HPDE6-E6E7 (cell line): ENCODE measurements at regions not wholly inside any gene's neighbourhood (a gene's known extent, or its start where the extent isn't known, plus 50 kb on each side); places are given as distances from the start of the nearest gene placed in this dataset.

Experiments used
- DNase-seq: peaks from one replicate; pipeline ENCODE4 v3.0.0; 2011; ENCODE audit warnings: missing footprints; ENCODE audit errors: extremely low spot score

- no peak for DNase-seq
Measured at GRCh38 chr12:62116986-62117385, 143.2 kb upstream of the USP15 start.

- peak; percentile 23 for DNase-seq
Measured at GRCh38 chr12:62123721-62124203, 136.4 kb upstream of the USP15 start.

DNA sequence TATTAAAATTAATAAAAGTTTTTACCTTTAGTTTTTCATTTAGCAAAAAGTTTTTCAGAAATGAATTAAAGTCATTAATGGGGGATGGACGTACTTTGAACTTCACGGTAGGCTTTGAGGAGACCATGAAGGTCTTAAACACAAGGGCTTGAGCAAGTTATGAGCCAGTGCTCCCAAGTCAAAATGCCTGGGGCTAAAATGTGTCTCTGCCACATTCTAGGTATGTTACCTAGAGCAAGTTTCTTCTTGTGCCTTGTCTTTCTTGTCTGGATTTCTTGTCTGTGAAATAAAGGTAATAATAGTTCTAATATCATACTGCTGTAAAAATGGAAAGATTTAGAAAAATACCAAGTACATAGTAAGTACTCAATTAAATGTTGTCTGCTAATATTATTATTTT, 132.7 kb upstream of the USP15 start:
- DNase-seq = no peak

DNA sequence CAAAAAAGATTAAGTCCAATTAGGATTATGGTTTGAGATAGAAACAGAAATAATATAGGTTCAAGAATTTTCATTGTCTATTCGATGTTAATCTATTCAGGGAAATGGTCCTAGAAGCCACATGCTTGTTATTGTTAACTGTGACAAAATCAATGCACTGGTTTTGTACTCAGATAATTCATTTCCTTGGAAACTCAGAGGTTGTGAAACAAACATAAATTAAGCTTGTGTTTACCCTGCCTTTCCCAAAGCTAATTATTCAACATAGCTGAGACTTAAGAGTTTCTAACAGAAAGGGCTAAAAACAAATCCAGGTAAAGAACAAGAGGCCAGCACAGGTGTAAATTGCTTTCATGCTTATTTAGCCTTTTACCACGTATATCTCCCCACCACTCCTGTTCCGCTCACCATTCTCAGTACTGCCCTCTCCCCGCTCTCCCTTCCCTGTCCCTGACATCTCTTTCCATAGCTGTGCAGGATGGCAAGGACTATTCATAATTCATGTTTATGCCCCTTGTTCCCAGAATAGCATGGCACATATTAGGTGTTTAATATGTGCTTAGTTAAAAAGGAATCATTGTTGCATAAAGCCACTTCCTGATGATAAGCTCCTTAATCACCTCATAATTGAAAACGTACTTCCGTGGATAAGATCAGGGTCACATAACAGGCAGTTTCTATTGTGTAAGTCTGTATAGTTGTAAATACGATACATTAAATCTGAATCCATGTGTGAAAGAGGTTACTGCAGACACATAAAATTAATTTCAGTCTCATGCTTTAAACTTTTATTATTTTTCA, 131.8 kb upstream of the USP15 start:
- no peak for DNase-seq

DNA sequence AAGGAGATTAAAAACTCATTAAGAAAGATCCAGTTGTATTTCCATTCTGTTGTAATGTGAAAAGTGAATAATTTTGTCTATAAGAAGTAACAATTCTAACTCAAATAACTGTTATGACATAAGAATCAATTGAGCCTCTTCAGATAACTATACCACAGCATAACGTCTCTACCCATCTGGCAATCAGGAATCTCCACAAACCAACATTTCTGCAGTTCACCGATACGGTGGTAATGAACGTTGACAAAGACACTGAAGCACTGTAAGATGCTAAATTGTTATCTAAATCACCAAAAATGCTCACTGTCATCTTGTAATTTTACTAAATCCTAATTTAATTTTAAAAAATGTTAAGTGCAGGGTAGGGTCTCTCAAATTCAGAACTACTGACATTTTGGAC, 130.9 kb upstream of the USP15 start:
- no peak for DNase-seq

DNA sequence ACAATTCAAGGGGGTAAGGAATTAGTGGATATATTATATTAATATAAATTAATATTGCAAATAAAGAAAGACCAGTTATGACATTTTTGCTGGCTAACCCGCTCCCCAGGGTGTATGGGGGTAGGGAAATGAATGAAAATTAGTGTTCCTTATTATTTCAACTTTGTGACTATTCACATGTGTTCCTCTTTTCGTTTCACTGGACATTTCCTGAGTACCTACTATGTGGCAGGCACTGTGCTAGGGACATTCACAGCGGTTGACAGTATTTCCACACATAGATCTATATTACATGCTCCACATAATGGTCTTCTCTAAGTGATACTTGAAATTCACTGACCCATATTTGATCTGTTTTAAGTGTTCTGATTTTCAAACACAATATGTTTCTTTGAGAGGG, 129.8 kb upstream of the USP15 start:
- DNase-seq = no peak

GRCh38 chr12:62130834-62131552, 129.2 kb upstream of the USP15 start:
- no peak for DNase-seq

- no peak for DNase-seq
Measured at GRCh38 chr12:62133440-62133839, 126.8 kb upstream of the USP15 start.

GRCh38 chr12:62135553-62136200, 124.5 kb upstream of the USP15 start:
- no peak for DNase-seq

DNA sequence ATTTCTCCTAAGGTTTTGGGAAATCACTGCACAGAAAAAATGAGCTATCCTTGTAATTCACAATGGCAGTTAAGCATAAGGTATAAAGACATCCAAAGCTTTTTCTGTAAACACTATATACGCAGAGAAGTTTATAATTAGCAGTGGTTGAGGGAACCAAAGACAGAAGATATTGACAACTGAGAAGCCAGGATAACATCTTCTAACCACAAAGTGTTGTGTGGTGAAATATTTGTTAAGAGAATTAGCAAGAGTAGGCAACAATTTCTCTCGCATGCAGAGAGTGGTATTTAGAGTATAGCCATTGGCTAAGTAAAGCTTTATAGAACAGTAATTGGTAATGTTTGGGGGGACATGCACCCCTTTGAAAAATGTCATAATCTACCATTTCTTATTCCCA, 123.7 kb upstream of the USP15 start:
- DNase-seq = no peak

- no peak for DNase-seq
Measured at GRCh38 chr12:62138527-62138926, 121.7 kb upstream of the USP15 start.

GRCh38 chr12:62146318-62146717, 113.9 kb upstream of the USP15 start:
- DNase-seq = no peak

- no peak for DNase-seq
Measured at GRCh38 chr12:62158013-62158412, 102.2 kb upstream of the USP15 start.

GRCh38 chr12:62158461-62159360, 101.5 kb upstream of the USP15 start:
- DNase-seq = no peak

DNA sequence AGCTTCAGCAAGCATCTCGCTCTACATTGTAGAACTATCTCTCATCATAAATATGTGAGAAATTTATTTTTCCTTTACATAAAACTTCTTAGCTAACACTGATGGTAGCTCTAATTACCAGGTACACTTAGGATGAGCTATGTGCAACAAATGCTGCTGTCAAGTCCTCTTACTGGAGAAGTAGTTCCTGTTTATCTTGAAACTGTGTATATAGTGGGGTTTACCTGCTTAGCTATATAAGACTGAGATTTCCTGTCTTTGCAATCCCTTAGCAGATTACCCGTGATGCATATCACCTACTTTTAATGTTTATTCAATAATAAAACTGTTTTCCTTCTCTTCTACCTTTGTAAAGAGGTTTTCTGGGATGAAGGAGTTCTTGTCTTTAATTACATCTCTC, 98.0 kb upstream of the USP15 start:
- DNase-seq = no peak

- DNase-seq = no peak
Measured at GRCh38 chr12:62163368-62163767, 96.8 kb upstream of the USP15 start.

DNA sequence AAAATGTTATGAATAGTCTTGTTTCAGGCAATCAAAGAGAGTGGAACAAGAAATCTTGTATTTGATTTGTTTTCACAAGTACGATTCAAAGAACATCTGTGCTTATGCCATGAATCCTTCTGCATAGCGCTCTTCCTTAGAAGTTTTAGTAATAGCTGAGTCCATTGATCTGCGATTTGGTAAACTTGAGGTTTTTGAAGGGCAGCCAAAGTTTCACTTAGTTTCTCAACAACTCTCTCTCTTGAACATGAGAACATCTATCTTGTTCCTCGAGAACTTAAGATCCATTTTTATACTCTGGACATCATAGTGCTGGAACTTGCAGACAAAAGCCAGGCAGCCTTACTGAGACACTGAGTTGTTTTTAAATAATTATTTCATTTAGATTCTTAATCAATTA, 96.2 kb upstream of the USP15 start:
- DNase-seq = no peak

- DNase-seq = no peak
Measured at GRCh38 chr12:62166525-62166924, 93.7 kb upstream of the USP15 start.

- no peak for DNase-seq
Measured at GRCh38 chr12:62168411-62168810, 91.8 kb upstream of the USP15 start.

GRCh38 chr12:62170241-62170640, 90.0 kb upstream of the USP15 start:
- DNase-seq = no peak

GRCh38 chr12:62190689-62191490, 69.3 kb upstream of the USP15 start:
- DNase-seq = no peak
